CD8-positive, alpha-beta memory T cell (primary cell): ENCODE measurements at regions not wholly inside any gene's neighbourhood (a gene's known extent, or its start where the extent isn't known, plus 50 kb on each side); places are given as distances from the start of the nearest gene placed in this dataset.

Experiments used
- CTCF ChIA-PET: fragments of 350-600 bp; sonication (Branson Sonifier 250); formaldehyde crosslinking; loops from one replicate; lab custom pipeline; 2021; ENCODE audit warnings: antibody characterized with exemption; lab: Charles Lee
- POLR2A ChIA-PET: fragments of 350-600 bp; sonication (Branson Sonifier 250); formaldehyde crosslinking; loops from one replicate; lab custom pipeline; 2021; ENCODE audit warnings: antibody characterized with exemption; lab: Charles Lee
- DNase-seq, 5 donors: peaks; one replicate each; pipeline versions ENCODE4 v3.0.0 to v3.0.0-alpha.2; 2020 to 2022; ENCODE audit warnings: mixed read lengths in 1 of 5
- H3K27ac ChIP-seq: one replicate; pipeline ENCODE4 v1.7.0; 2013; ENCODE audit warnings: low read depth, mild to moderate bottlenecking, low read length, moderate library complexity
- H3K27me3 ChIP-seq: 2 replicates; pipeline ENCODE4 v1.7.0; 2013; ENCODE audit warnings: low read length, mild to moderate bottlenecking; ENCODE audit not compliant: insufficient read depth, poor library complexity, severe bottlenecking
- H3K36me3 ChIP-seq: 2 replicates; pipeline ENCODE4 v1.7.0; 2013; ENCODE audit warnings: mild to moderate bottlenecking, low read length, moderate library complexity; ENCODE audit not compliant: insufficient read depth
- H3K4me1 ChIP-seq: 2 replicates; pipeline ENCODE4 v1.7.0; 2013; ENCODE audit warnings: mild to moderate bottlenecking, low read length, moderate library complexity; ENCODE audit not compliant: insufficient read depth
- H3K4me3 ChIP-seq: 2 replicates; pipeline ENCODE4 v1.7.0; 2013; ENCODE audit warnings: mild to moderate bottlenecking, low read length
- H3K9me3 ChIP-seq: 2 replicates; pipeline ENCODE4 v1.7.0; 2013; ENCODE audit warnings: mild to moderate bottlenecking, low read length
- H3K27ac Mint-ChIP-seq, 8 donors: one replicate each; pipeline ENCODE4 v1.8.0; 2020 to 2021; ENCODE audit warnings: mixed read lengths in 8 of 8, mild to moderate bottlenecking in 6 of 8, inconsistent platforms in 3 of 8, moderate library complexity in 3 of 8
- H3K27me3 Mint-ChIP-seq, 2 donors: one replicate each; pipeline ENCODE4 v1.8.0; 2020 to 2021; ENCODE audit warnings: mixed read lengths in 2 of 2, mild to moderate bottlenecking in 1 of 2, moderate library complexity in 1 of 2
- H3K36me3 Mint-ChIP-seq, 3 donors: one replicate each; pipeline ENCODE4 v1.8.0; 2020 to 2021; ENCODE audit warnings: mixed read lengths in 3 of 3, inconsistent platforms in 1 of 3, mild to moderate bottlenecking in 1 of 3
- H3K4me1 Mint-ChIP-seq, 3 donors: one replicate each; pipeline ENCODE4 v1.8.0; 2020 to 2021; ENCODE audit warnings: mixed read lengths in 3 of 3, inconsistent platforms in 1 of 3, mild to moderate bottlenecking in 1 of 3
- H3K4me3 Mint-ChIP-seq, 7 donors: one replicate each; pipeline ENCODE4 v1.8.0; 2020 to 2021; ENCODE audit warnings: mixed read lengths in 7 of 7, mild to moderate bottlenecking in 6 of 7, moderate library complexity in 4 of 7, inconsistent platforms in 2 of 7
- H3K9me3 Mint-ChIP-seq, 5 donors: one replicate each; pipeline ENCODE4 v1.8.0; 2020 to 2022; ENCODE audit warnings: mixed read lengths in 5 of 5, mild to moderate bottlenecking in 3 of 5, moderate library complexity in 2 of 5, inconsistent platforms in 1 of 5

DNA sequence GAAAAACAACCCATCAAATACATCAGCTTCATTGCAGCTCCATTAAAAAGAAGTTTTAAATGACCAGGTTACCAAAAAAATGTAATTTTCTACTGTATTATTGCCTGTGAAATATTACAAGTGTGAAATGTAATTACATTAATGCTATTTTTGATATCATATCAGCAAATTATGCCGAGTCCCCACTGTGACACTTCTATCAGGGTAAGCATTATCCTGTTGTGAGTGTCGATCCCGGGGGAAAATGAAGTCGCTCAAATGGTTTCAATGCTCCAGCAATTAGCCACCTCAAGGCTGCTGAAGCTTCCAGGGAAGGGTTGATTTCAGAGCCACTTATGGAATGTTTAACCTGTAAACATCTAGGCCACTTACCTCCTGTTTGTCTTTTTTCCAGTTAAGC lies 70.4 kb downstream of the RCN1 start:
- no peak for DNase-seq
- no peak overlapping the region for H3K4me3 ChIP-seq
- no peaks in the 10 kb centered on the region for H3K27me3 ChIP-seq
- H3K9me3 ChIP-seq: no peaks in the 10 kb centered on the region
- CTCF ChIA-PET: interaction anchor here (1.1 to 1.3 kb wide), 3 partner anchors 11 to 18 kb away, joined by 3 to 4 read pairs (median 4); no protein-coding TSS in a partner anchor
- H3K27ac ChIP-seq: no peak overlapping the region
- peaks cover 0 to 3% (median 0%) of the 10 kb centered on the region in 5 donors for H3K9me3 Mint-ChIP-seq
- H3K27ac Mint-ChIP-seq: no peak overlapping the region
- H3K4me1 ChIP-seq: no peaks in the 10 kb centered on the region
- POLR2A ChIA-PET: no interaction called here
- H3K36me3 ChIP-seq: no peaks in the 10 kb centered on the region
- peaks cover 5 to 64% of the 10 kb centered on the region in 2 donors for H3K27me3 Mint-ChIP-seq
- no peaks in the 10 kb centered on the region for H3K36me3 Mint-ChIP-seq
- no peaks in the 10 kb centered on the region for H3K4me1 Mint-ChIP-seq
- H3K4me3 Mint-ChIP-seq: no peak overlapping the region

DNA sequence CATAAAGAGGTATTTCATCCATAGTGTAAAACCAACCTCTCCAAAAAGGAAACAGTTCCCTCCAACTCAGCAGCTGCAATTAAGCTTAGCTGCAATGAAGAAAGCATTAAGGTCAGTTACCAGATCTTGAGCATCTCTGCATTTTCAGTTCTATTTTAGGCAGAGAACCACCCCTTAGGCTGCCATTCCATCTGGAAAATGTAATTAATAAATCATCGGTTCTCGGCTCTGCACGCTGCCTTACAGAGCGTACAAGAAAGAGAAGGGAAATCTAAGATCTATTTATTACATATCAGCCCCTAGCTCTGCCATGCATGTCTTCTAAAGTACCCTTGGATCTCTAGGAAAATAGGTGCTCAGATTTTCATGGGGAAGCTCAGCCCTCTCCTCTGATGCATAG lies 71.5 kb downstream of the RCN1 start:
- Histone ChIP-seq H3K36me3 (no peaks in the 10 kb centered on the region), H3K27ac (no peak overlapping the region), H3K27me3 (no peaks in the 10 kb centered on the region), H3K4me1 (no peaks in the 10 kb centered on the region), H3K4me3 (no peak overlapping the region), H3K9me3 (no peaks in the 10 kb centered on the region)
- no peaks in the 10 kb centered on the region for H3K36me3 Mint-ChIP-seq
- no peak overlapping the region for H3K27ac Mint-ChIP-seq
- CTCF ChIA-PET: interaction anchor here (0.5 to 2.0 kb wide), 3 partner anchors 13 to 27 kb away, joined by 3 to 7 read pairs (median 3); no protein-coding TSS in a partner anchor
- POLR2A ChIA-PET: no interaction called here
- H3K27me3 Mint-ChIP-seq: peaks cover 3 to 61% of the 10 kb centered on the region in 2 donors
- H3K9me3 Mint-ChIP-seq: no peaks in the 10 kb centered on the region
- H3K4me3 Mint-ChIP-seq: no peak overlapping the region
- no peaks in the 10 kb centered on the region for H3K4me1 Mint-ChIP-seq
- no peak for DNase-seq

DNA sequence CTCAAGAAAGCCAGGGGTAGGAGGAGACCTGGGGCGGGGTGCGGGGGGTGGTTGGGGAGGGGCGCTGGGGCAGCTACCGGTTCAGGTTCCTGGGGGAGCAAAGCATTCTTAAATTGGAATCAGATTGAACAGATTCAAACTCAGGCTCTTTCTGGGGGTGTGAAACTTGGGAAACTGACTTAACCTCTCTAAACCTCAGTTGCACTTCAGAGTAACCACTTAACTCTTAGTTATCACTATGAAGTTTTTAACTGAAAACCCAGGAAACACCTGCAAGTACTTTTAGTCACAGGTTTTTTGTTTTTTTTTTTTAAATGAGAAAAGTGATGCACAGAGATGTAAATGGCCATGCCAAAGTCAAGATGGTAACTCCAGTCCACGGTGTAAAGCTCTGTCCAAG lies 72.0 kb downstream of the RCN1 start:
- Histone ChIP-seq H3K27ac (no peak overlapping the region), H3K4me3 (no peak overlapping the region), H3K9me3 (no peaks in the 10 kb centered on the region), H3K36me3 (no peaks in the 10 kb centered on the region), H3K4me1 (no peaks in the 10 kb centered on the region), H3K27me3 (no peaks in the 10 kb centered on the region)
- Mint-ChIP-seq H3K4me3 (no peak overlapping the region), H3K4me1 (no peaks in the 10 kb centered on the region), H3K27me3 (peaks cover 3 to 57% of the 10 kb centered on the region in 2 donors), H3K36me3 (no peaks in the 10 kb centered on the region), H3K27ac (no peak overlapping the region), H3K9me3 (no peaks in the 10 kb centered on the region)
- POLR2A ChIA-PET: no interaction called here
- no peak for DNase-seq
- CTCF ChIA-PET: interaction anchor here (2.0 kb wide), 1 partner anchor 13 kb away, joined by 7 read pairs; no protein-coding TSS in a partner anchor

DNA sequence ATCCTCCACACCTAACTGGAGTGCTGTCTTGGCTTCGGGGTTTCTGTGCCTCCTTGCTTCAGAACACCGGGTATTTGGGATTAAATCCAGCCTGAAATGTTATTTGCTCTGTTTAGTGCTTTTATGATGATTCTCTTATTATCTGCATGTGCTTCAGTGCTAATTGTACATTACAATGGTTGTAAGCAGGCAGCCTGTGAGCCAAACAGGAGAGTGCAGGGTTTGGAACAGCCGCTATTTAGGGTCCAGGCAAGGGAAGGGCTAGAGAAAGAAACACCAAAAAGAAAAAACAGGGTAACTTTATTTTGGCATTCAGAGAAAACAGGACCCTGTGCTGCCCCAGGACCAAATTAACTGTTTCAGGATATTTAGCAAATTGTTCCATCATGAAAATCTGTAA lies 72.7 kb downstream of the RCN1 start:
- Mint-ChIP-seq H3K4me1 (peaks cover under 1 to 5% (median 2%) of the 10 kb centered on the region in 3 donors), H3K9me3 (no peaks in the 10 kb centered on the region), H3K27ac (no peak overlapping the region), H3K4me3 (no peak overlapping the region), H3K27me3 (peaks cover 3 to 55% of the 10 kb centered on the region in 2 donors), H3K36me3 (no peaks in the 10 kb centered on the region)
- CTCF ChIA-PET: interaction anchor here (2.0 kb wide), 1 partner anchor 12 kb away, joined by 7 read pairs; no protein-coding TSS in a partner anchor
- no peaks in the 10 kb centered on the region for H3K36me3 ChIP-seq
- H3K27ac ChIP-seq: no peak overlapping the region
- no peaks in the 10 kb centered on the region for H3K4me1 ChIP-seq
- H3K9me3 ChIP-seq: no peaks in the 10 kb centered on the region
- H3K4me3 ChIP-seq: no peak overlapping the region
- no peak for DNase-seq
- H3K27me3 ChIP-seq: no peaks in the 10 kb centered on the region
- POLR2A ChIA-PET: no interaction called here

DNA sequence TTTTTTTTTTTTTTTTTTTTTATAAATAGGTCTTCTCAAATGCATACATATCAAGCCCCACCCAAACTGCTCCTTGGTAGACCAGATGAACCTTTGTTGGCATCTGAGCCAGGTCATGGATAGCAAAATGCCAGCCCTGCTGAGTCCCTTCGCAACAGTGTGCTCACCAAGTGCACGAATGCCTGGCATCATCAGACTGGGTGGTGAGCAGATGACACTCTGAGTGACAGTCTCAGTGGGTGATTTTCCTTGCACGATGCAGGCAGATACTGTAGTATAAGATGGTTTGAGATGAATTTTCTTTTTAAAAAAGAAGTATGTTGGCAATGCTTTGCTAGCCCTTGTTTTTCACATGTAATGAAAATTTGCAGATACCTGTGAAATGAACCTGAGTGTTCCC lies 74.0 kb downstream of the RCN1 start:
- Histone ChIP-seq H3K27me3 (no peaks in the 10 kb centered on the region), H3K9me3 (no peaks in the 10 kb centered on the region), H3K4me3 (no peak overlapping the region), H3K27ac (no peak overlapping the region), H3K4me1 (no peaks in the 10 kb centered on the region), H3K36me3 (no peaks in the 10 kb centered on the region)
- H3K27me3 Mint-ChIP-seq: peaks cover 1 to 46% of the 10 kb centered on the region in 2 donors
- H3K36me3 Mint-ChIP-seq: no peaks in the 10 kb centered on the region
- CTCF ChIA-PET: no interaction called here
- no peaks in the 10 kb centered on the region for H3K9me3 Mint-ChIP-seq
- H3K27ac Mint-ChIP-seq: peak overlapping the region in 1 of 8 donors; percentile 47
- no peak for DNase-seq
- POLR2A ChIA-PET: no interaction called here
- no peak overlapping the region for H3K4me3 Mint-ChIP-seq
- peaks cover 6 to 16% (median 8%) of the 10 kb centered on the region in 3 donors for H3K4me1 Mint-ChIP-seq

DNA sequence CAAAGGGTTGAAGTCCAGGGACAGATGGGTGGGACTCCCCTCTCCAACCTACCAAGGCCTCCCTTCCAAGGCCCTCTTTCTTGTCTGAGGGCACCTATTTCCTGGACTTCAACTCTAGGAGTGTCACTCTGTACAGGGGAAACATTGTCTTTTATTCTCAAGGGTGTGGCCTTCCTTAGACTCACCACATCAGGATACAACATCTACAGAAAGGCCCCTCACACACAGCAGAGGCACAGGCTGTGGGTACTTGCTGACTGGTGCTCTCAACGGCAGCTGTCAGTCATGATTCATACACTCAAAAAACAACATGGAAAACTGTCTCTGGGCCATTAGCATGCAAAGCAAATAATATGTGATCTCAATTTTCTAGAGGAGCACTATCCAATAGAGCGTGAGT lies 78.0 kb downstream of the RCN1 start:
- Mint-ChIP-seq H3K27ac (no peak overlapping the region), H3K4me3 (no peak overlapping the region), H3K9me3 (no peaks in the 10 kb centered on the region), H3K36me3 (no peaks in the 10 kb centered on the region), H3K4me1 (peaks cover 13 to 28% (median 18%) of the 10 kb centered on the region in 3 donors), H3K27me3 (peaks cover 0 to 20% of the 10 kb centered on the region in 2 donors)
- Histone ChIP-seq H3K4me1 (no peaks in the 10 kb centered on the region), H3K36me3 (no peaks in the 10 kb centered on the region), H3K4me3 (no peak overlapping the region), H3K27ac (no peak overlapping the region), H3K27me3 (no peaks in the 10 kb centered on the region), H3K9me3 (no peaks in the 10 kb centered on the region)
- CTCF ChIA-PET: interaction anchor here (3.0 kb wide), 1 partner anchor 8 kb away, joined by 20 read pairs; no protein-coding TSS in a partner anchor
- DNase-seq: no peak
- POLR2A ChIA-PET: no interaction called here

DNA sequence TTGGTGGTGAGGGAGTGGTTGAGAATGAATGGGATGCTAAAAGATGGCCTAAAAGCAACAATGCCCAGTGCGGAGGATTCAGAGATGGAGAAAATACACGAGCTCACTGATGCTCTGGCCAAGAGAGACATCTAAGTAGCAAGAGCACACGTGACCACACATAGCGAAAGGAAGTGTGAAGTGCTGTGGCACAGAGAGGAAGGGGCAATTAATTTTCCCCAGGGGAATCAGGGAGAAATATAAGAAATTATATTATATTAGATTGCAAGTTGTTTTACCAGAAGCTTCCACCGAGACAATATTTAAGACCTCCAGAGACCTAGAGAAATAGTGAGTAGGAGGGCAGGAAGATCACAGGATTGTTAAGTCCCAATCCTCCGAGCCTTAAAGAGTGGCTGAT lies 80.6 kb downstream of the RCN1 start:
- no peak overlapping the region for H3K4me3 ChIP-seq
- no peaks in the 10 kb centered on the region for H3K4me1 ChIP-seq
- Mint-ChIP-seq H3K4me3 (no peak overlapping the region), H3K27me3 (peaks cover 3 to 4% of the 10 kb centered on the region in 2 donors), H3K36me3 (peaks cover 0 to 1% (median 0%) of the 10 kb centered on the region in 3 donors), H3K27ac (peak overlapping the region in 2 of 8 donors; percentile 38 to 67), H3K9me3 (no peaks in the 10 kb centered on the region), H3K4me1 (peaks cover 13 to 32% (median 18%) of the 10 kb centered on the region in 3 donors)
- ChIA-PET CTCF (no interaction called here), POLR2A (no interaction called here)
- H3K27ac ChIP-seq: no peak overlapping the region
- H3K9me3 ChIP-seq: no peaks in the 10 kb centered on the region
- no peaks in the 10 kb centered on the region for H3K27me3 ChIP-seq
- no peaks in the 10 kb centered on the region for H3K36me3 ChIP-seq
- DNase-seq: no peak

DNA sequence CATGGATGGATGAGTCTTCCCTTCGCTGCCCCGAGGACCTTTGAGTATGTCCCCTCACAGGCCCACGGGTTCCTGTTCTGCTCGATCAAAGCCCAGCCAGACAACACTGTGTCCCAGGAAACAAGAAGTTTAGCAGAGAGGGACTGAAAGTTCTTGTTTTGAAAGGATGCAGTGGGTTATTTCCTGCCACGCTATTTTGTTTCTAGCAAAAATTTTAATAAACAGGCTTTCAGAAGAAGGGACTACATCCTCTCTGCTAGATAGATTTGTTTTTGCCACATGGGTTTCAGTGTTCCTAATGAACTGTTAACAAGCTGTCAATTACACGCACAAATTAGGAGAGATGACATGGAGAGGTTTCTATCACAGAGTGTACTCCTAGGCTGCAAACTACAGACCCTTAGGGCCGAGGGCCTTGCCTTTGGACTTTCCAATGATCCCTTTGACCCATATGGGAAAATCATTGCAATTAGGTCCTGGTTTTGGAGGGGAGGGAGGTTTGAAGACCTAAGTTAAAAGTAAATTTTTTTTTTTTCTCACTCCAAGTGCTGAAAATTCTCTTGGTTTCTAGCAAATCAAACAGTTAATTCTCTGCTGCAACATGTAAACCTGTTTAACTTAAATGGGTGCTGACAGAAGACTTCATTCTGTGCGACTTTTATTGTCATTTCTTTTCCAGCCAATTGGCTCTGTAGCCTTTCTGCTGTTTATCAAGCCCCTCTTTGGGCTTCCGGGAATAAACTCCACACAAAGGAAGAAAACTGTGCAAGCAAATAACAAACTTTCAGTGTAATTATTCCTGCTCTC lies 81.4 kb downstream of the RCN1 start:
- POLR2A ChIA-PET: no interaction called here
- Mint-ChIP-seq H3K27ac (peak overlapping the region in 2 of 8 donors; percentile 17 to 68), H3K4me1 (peaks cover 13 to 32% (median 18%) of the 10 kb centered on the region in 3 donors)

More for the DNA sequence above, 81.4 kb downstream of the RCN1 start:
- CTCF ChIA-PET: no interaction called here
- Mint-ChIP-seq H3K27me3 (peaks cover 3 to 4% of the 10 kb centered on the region in 2 donors), H3K9me3 (no peaks in the 10 kb centered on the region), H3K4me3 (no peak overlapping the region), H3K36me3 (peaks cover 0 to 1% (median 0%) of the 10 kb centered on the region in 3 donors)
- H3K27me3 ChIP-seq: no peaks in the 10 kb centered on the region
- DNase-seq: no peak
- H3K4me1 ChIP-seq: no peaks in the 10 kb centered on the region
- no peak overlapping the region for H3K27ac ChIP-seq
- no peaks in the 10 kb centered on the region for H3K36me3 ChIP-seq
- no peaks in the 10 kb centered on the region for H3K9me3 ChIP-seq
- H3K4me3 ChIP-seq: no peak overlapping the region
